Stimulated activated CD4-positive, alpha-beta T cell treated with anti-CD3 and anti-CD28 coated beads, Interleukin-1b, Interleukin-23, amount 100 ng/mL, for 4 hours (primary cell): ENCODE measurements at regions not wholly inside any gene's neighbourhood (a gene's known extent, or its start where the extent isn't known, plus 50 kb on each side); places are given as distances from the start of the nearest gene placed in this dataset.

Source experiments
- DNase-seq, 2 donors: peaks; one replicate each; pipeline ENCODE4 v3.0.0-alpha.2; 2020; ENCODE audit warnings: low read depth in 2 of 2

GRCh38 chr5:74954919-74955318, 88.7 kb upstream of the FAM169A start:
- no peak for DNase-seq

DNA sequence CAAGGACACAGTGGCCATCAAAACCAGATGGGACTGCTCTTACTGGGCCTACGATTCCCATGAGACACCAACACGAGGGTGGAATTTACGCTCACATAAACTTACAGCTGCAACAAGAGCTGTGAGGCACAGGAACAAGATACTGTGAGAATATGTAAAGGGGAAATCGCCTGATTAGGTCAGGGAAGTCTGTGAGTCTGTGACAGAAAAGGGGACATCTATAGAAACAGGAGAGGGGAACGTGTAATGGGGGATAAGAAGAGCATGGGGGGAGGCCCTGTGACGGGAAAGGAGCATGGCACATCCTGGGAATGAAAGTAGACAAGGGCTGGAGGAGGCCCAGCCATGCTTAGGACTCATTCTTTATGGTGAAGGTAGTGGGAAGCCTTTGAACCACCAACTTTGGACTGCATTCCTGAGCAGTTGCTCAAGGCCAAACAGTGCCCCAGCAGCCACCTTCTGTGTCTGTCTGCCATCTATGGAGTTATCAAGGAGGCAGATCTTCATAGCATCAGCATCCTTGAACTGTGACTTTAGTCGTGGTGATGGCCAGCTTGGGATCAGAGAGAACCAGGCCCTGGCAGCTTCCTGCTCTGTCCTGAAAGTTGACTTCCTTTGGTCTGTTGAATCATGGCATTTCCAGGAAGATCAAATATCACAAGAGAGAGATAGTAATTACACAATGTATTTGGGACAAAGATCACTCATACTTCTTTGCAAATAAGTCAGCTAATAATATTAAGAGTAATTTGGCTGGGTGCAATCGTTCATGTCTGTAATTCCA, 87.9 kb upstream of the FAM169A start:
- DNase-seq = no peak

- no peak for DNase-seq
Observed at GRCh38 chr5:74953554-74953936, 87.4 kb upstream of the FAM169A start.

DNA sequence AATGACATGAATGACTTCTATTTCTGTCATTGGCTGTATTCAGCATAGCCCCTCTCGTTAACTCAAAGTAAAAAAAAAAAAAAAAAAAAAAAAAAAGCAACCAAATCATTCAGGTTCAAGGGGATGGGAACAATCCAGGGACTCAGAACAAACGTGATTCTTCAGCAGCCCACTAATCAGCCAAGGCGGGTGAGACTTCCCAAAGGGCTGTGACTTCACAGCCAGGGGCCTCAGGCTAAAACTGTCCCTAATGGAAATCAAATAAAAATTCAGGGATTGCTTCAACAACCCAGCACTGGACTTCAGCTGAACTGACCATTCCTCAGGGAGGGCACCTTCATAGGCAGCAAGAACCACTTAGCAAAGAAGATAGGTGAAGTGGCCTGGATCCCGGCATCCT, 86.2 kb upstream of the FAM169A start:
- DNase-seq = no peak

DNA sequence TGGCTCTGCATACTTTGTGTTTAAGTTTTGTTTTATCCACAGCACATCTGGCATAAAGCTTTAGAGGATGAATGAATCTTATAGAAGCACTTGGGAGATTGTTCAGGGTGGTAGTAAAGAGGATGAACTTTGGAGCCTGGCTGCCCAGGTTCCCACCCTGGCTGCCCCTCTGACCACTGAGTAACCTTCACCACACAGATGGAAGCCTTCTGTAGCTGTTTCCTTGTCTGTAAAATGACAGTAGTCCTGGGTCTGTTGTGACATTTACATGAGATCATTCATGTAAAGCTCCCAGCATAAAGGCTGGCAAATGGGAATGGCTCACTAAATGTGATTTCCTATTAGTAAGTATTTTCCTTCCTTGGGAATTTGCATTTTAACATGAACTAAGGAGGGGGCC, 85.7 kb upstream of the FAM169A start:
- no peak for DNase-seq

GRCh38 chr5:74950836-74951515, 84.8 kb upstream of the FAM169A start:
- DNase-seq = no peak

GRCh38 chr5:74949976-74950375, 83.8 kb upstream of the FAM169A start:
- no peak for DNase-seq

- no peak for DNase-seq
Observed at GRCh38 chr5:74948031-74948546, 81.9 kb upstream of the FAM169A start.

- no peak for DNase-seq
Observed at GRCh38 chr5:74946471-74946870, 80.3 kb upstream of the FAM169A start.

GRCh38 chr5:74945561-74946165, 79.5 kb upstream of the FAM169A start:
- peak in 1 of 2 donors; percentile 10 for DNase-seq

DNA sequence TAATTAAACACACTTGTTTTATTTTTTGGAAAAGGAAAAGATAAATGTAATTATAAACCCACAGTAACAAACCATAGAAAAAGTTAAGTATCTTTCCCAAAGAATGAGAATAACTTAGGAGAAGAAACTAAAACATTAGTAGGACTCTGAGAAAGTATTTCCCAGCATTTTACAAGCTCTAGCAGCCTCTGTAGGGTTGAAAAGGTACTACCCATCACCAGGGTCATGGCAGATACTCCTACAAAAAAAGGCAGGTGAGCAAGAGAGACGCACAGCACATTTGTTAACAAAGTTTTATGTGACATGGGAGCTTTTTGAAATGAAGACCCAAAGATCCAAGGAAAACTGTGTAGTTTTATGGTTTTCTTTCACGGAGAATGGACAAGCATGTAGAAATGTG, 77.7 kb upstream of the FAM169A start:
- no peak for DNase-seq

GRCh38 chr5:74942622-74943286, 76.6 kb upstream of the FAM169A start:
- no peak for DNase-seq

DNA sequence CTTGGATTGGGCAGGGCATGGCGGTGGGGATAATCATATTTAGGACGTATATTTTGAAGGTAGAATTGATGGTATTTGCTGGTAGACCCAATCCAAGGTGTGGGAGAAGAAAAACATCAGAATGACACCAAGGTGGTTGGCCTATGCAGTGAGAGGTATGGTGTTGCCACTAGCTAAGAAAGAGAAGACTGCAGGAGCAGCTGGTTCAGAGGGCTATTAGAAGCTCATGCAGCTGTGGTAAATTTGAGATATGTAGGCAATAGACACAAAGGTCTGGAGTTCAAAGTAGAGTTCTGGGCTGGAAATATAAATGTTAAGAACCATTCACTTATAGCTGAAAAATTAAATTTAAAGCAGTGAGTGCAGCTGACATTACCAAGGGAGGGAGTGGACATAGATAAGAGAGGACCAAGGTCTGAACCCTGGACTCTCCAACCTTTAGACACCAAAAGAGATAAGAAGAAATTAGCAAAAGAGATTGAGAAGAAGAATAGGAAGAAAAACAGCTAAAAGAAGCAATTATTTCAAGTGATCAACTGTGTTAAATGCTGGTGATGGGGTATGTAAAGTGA, 74.7 kb upstream of the FAM169A start:
- no peak for DNase-seq

- DNase-seq = no peak
Observed at GRCh38 chr5:74938250-74938933, 72.2 kb upstream of the FAM169A start.

DNA sequence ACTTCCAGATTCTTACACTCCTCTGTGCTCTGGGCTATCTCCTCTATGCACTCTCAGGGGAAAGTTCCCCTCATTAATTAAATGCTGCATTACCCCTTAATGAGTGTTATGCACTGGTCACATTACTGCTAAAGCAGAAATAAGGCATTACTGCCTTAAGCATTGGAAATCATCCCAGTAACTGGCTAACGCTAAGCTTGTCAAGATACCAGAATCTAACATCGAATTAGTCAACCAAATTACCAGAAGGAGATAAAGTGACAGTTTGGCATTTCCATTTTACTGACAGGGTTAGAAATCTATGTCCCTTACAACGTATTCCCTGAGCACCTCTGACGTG, 69.5 kb upstream of the FAM169A start:
- DNase-seq = no peak

- peak in 1 of 2 donors; percentile 5 for DNase-seq
Observed at GRCh38 chr5:74934949-74935751, 69.0 kb upstream of the FAM169A start.

DNA sequence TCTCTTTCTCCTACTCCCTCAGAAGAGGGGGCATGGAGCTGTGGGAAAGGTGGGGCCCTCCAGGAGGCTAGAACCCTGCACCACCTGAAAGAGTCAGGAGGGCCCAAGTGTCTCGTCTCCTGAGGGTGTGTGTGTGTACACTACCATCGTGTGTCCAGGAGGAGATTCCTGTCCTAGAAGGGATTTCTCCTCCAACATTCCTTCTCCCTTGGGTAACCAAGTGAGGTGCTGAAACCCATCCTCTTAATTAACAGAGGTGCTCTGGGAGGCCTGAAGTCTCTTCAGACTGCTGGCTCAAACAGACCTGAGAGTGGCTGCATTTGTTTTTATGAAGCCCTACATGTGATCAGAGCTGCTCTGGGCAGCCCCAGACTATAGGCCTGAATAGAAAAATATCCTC, 61.1 kb upstream of the FAM169A start:
- DNase-seq = no peak

GRCh38 chr5:74919487-74919886, 53.3 kb upstream of the FAM169A start:
- DNase-seq = no peak

GRCh38 chr5:74919041-74919440, 52.9 kb upstream of the FAM169A start:
- DNase-seq = no peak

DNA sequence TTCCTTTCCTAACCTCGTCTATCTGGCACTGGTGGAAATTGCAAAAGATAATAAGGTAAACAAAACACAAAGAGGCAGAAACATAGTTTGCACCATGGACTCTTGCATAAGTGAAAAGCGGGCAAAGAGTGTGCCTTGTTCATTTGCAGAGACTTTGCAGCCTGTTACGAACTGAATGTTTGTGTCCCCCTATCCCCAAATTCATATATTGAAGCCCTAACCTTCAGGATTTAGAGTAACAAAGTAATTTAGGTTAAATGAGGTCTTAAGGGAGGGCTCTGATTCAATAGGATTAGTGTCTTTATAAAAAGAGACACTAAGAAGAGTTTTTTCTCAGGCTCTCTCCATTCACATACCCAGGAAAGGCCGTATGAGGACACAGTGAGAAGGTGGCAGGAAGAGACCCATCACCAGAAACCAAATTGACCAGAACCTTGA, 52.1 kb upstream of the FAM169A start:
- no peak for DNase-seq
